HCT116 (cell line): ENCODE measurements at regions not wholly inside any gene's neighbourhood (a gene's known extent, or its start where the extent isn't known, plus 50 kb on each side); places are given as distances from the start of the nearest gene placed in this dataset.

Source experiments
- ATAC-seq: fragments of 200-7000 bp; cut with Tn5 transposase; 2 replicates; pipeline ENCODE4 v1.9.1; 2020; ENCODE audit warnings: mild to moderate bottlenecking, moderate library complexity
- BruUV-seq: library from RNA; stranded (reverse); fragments of 400-500 nt; replicated peaks from 2 replicates; lab custom pipeline; 2021; lab: Mats Ljungman, UMichigan
- CTCF ChIA-PET: fragments of 300-600 bp; sonication (Branson Sonifier 250); formaldehyde crosslinking; loops from one replicate; lab custom pipeline; 2021; ENCODE audit warnings: antibody characterized with exemption; lab: Charles Lee
- POLR2A ChIA-PET: fragments of 300-600, 350-600 bp; sonication (Branson Sonifier 250); formaldehyde crosslinking; loops from one replicate; lab custom pipeline; 2021; ENCODE audit warnings: antibody characterized with exemption; lab: Charles Lee
- RAD21 ChIA-PET, 2 experiments: fragments of 300-600 bp; sonication (Branson Sonifier 250); formaldehyde crosslinking; loops; one replicate each; lab custom pipeline; 2023; ENCODE audit warnings: low total read pairs in 2 of 2; ENCODE audit not compliant: uncharacterized antibody in 2 of 2, unreplicated experiment in 2 of 2, low non-redundant PET in 1 of 2; lab: Charles Lee
- DNase-seq: peaks from one replicate; pipeline ENCODE4 v3.0.0-alpha.2; 2010; ENCODE audit warnings: low read depth, low spot score
- H2AFZ ChIP-seq: fragments of 200-600 bp; shearing (Covaris generic), sonication (generic); 2 replicates; pipeline ENCODE4 v1.6.1; 2017; ENCODE audit warnings: low read depth, mixed run types, mixed read lengths, antibody characterized with exemption, low read length; ENCODE audit not compliant: poor library complexity, severe bottlenecking
- H3K27ac ChIP-seq: 2 replicates; pipeline ENCODE4 v1.5.1; 2012; ENCODE audit warnings: low read depth, low read length
- H3K27me3 ChIP-seq: fragments of 200-600 bp; sonication (generic); 2 replicates; pipeline ENCODE4 v1.6.1; 2016; ENCODE audit warnings: mixed run types, low read length, mixed read lengths; ENCODE audit not compliant: insufficient read depth
- H3K36me3 ChIP-seq, 2 experiments: fragments of 200-500 bp in 1 of 2; fragments of 200-600 bp in 1 of 2; sonication (Bioruptor generic) in 1 of 2; sonication (generic) in 1 of 2; 2 replicates each; pipeline versions ENCODE4 v1.5.1 to v1.6.1; 2014 to 2016; ENCODE audit warnings: low read length in 2 of 2, inconsistent platforms in 1 of 2, mixed read lengths in 1 of 2, mixed run types in 1 of 2; ENCODE audit not compliant: insufficient read depth in 2 of 2, control insufficient read depth in 1 of 2
- H3K4me1 ChIP-seq, 2 experiments: fragments of 200-600 bp in 1 of 2; sonication (generic) in 1 of 2; 2 replicates each; pipeline versions ENCODE4 v1.5.1 to v1.6.1; 2012 to 2017; ENCODE audit warnings: low read length in 2 of 2, inconsistent platforms in 1 of 2, mild to moderate bottlenecking in 1 of 2, mixed read lengths in 1 of 2, mixed run types in 1 of 2, moderate library complexity in 1 of 2; ENCODE audit not compliant: insufficient read depth in 2 of 2, control insufficient read depth in 1 of 2
- H3K4me2 ChIP-seq: fragments of 200-600 bp; sonication (generic); 2 replicates; pipeline ENCODE4 v1.6.1; 2017; ENCODE audit warnings: mixed run types, low read length, mixed read lengths
- H3K4me3 ChIP-seq, 2 experiments: fragments of 200-600 bp in 1 of 2; sonication (generic) in 1 of 2; replicated peaks in 1 of 2; 2 replicates each; pipeline ENCODE4 v1.5.1; 2011 to 2016; ENCODE audit warnings: low read length in 2 of 2, control low read depth in 1 of 2, low read depth in 1 of 2, mild to moderate bottlenecking in 1 of 2, mixed read lengths in 1 of 2, mixed run types in 1 of 2
- H3K79me2 ChIP-seq: fragments of 200-600 bp; sonication (generic); 2 replicates; pipeline ENCODE4 v1.6.1; 2017; ENCODE audit warnings: mild to moderate bottlenecking, mixed run types, low read length, moderate library complexity, mixed read lengths; ENCODE audit not compliant: insufficient read depth
- H3K9ac ChIP-seq: fragments of 200-600 bp; sonication (generic); 2 replicates; pipeline ENCODE4 v1.6.1; 2016; ENCODE audit warnings: low read length, mixed read lengths
- H3K9me2 ChIP-seq: fragments of 200-600 bp; sonication (generic), shearing (Covaris generic); 2 replicates; pipeline ENCODE4 v1.6.1; 2017; ENCODE audit warnings: mixed run types, mild to moderate bottlenecking, moderate library complexity; ENCODE audit not compliant: insufficient read depth
- H3K9me3 ChIP-seq, 2 experiments: fragments of 200-500 bp in 1 of 2; fragments of 200-600 bp in 1 of 2; sonication (Bioruptor generic) in 1 of 2; sonication (generic) in 1 of 2; 2 replicates each; pipeline ENCODE4 v1.6.1; 2014 to 2017; ENCODE audit warnings: low read length in 2 of 2, mixed read lengths in 2 of 2, inconsistent platforms in 1 of 2, low read depth in 1 of 2, mild to moderate bottlenecking in 1 of 2, mixed run types in 1 of 2, moderate library complexity in 1 of 2; ENCODE audit not compliant: control insufficient read depth in 1 of 2, insufficient read depth in 1 of 2
- H4K20me1 ChIP-seq: fragments of 200-600 bp; sonication (generic), shearing (Covaris generic); 2 replicates; pipeline ENCODE4 v1.6.1; 2017; ENCODE audit warnings: mixed run types, mild to moderate bottlenecking, moderate library complexity; ENCODE audit not compliant: insufficient read depth
- ATF3 ChIP-seq: IDR thresholded peaks from 2 replicates; pipeline ENCODE4 v1.6.1; 2012
- CTCF ChIP-seq, 3 experiments: fragments of 200-600 bp in 1 of 3; sonication (generic) in 1 of 3; IDR thresholded peaks in 2 of 3; conservative IDR thresholded peaks in 1 of 3; 2 replicates each; pipeline ENCODE4 v1.5.1; 2012 to 2017; ENCODE audit warnings: low read depth in 2 of 3, low read length in 2 of 3, antibody characterized with exemption in 1 of 3, borderline replicate concordance in 1 of 3, control low read depth in 1 of 3, mild to moderate bottlenecking in 1 of 3, mixed read lengths in 1 of 3, mixed run types in 1 of 3, moderate library complexity in 1 of 3; ENCODE audit not compliant: insufficient read depth in 1 of 3
- ELF1 ChIP-seq: IDR thresholded peaks from 2 replicates; pipeline ENCODE4 v1.6.1; 2012; ENCODE audit warnings: low read depth, borderline replicate concordance
- EZH2 ChIP-seq: fragments of 200-600 bp; sonication (generic); IDR thresholded peaks from 2 replicates; pipeline ENCODE4 v1.6.1; 2017; ENCODE audit warnings: antibody characterized with exemption, mixed run types
- JUND ChIP-seq: IDR thresholded peaks from 2 replicates; pipeline ENCODE4 v1.6.1; 2012
- MAX ChIP-seq: IDR thresholded peaks from 2 replicates; pipeline ENCODE4 v1.6.1; 2012
- ZBTB33 ChIP-seq: IDR thresholded peaks from 2 replicates; pipeline ENCODE4 v1.6.1; 2011; ENCODE audit warnings: mild to moderate bottlenecking, low read length, moderate library complexity; ENCODE audit not compliant: insufficient replicate concordance; ENCODE audit errors: extremely low read depth
- ZNF274 ChIP-seq: fragments of 200-500 bp; sonication (Bioruptor generic); IDR thresholded peaks from 2 replicates; pipeline ENCODE4 v1.6.1; 2014; ENCODE audit warnings: mild to moderate bottlenecking, low read depth, low read length, inconsistent platforms
- intact Hi-C: fragments of 100-400 bp; cut with micrococcal nuclease; formaldehyde crosslinking; loops from 2 replicates; pipeline ENCODE4 v1.10.0; 2022

GRCh38 chr11:80390505-80390904 lies 949.7 kb upstream of the TENM4 start (continued):
- TF ChIP-seq ZBTB33, result no peak
- TF ChIP-seq, all 23 proteins: peak for 0

GRCh38 chr11:80388536-80388935 lies 947.7 kb upstream of the TENM4 start:
- Histone ChIP-seq H3K36me3 (no peaks in the 10 kb centered on the region), H2AFZ (no peak overlapping the region), H3K4me3 (no peak overlapping the region), H3K79me2 (no peaks in the 10 kb centered on the region), H3K27me3 (no peaks in the 10 kb centered on the region), H4K20me1 (no peaks in the 10 kb centered on the region), H3K4me2 (no peak overlapping the region), H3K9me3 (peaks cover 5 to 24% of the 10 kb centered on the region in 2 experiments; a peak in 2 of 4 replicates), H3K27ac (no peak overlapping the region), H3K4me1 (no peaks in the 10 kb centered on the region), H3K9me2 (no peaks in the 10 kb centered on the region), H3K9ac (no peak overlapping the region)
- ATAC-seq, result no peak
- intact Hi-C loops, result no loop called here
- DNase-seq, result no peak
- no TSS peak for BruUV-seq
- ChIA-PET CTCF (no interaction called here), RAD21 (no interaction called here), POLR2A (no interaction called here)
- TF ChIP-seq JUND (no peak), ELF1 (no peak), EZH2 (no peak), ATF3 (no peak), CTCF (IDR thresholded peaks at IDR 0.05 in 2 of 3, conservative IDR thresholded peaks at IDR 0.05 in 1 of 3; ENCODE audit: borderline replicate concordance in 1 of 3, insufficient read depth in 1 of 3, low read depth in 2 of 3, low read length in 2 of 3) (no peak), MAX (no peak), ZNF274 (no peak)
